ENCODE measurements at regions not wholly inside any gene's neighbourhood (a gene's known extent, or its start where the extent isn't known, plus 50 kb on each side); places are given as distances from the start of the nearest gene placed in this dataset.

GRCh38 chr4:186780291-186781031 lies 56.8 kb upstream of the FAT1 start:
- H3K4me3 ChIP-seq (ENCODE audit: control extremely low read depth in 1 of 5, extremely low read depth in 1 of 5, insufficient read depth in 1 of 5, low read depth in 2 of 5, low read length in 4 of 5) = no peak overlapping the region
- no peak overlapping the region for H3K9ac ChIP-seq (ENCODE audit: low read length)
- intact Hi-C loops (cut with micrococcal nuclease) = no loop called here
- no peak overlapping the region for H3K27ac Mint-ChIP-seq
- H3K4me3 Mint-ChIP-seq = no peak overlapping the region
- H3K27me3 Mint-ChIP-seq = no peaks in the 10 kb centered on the region
- no peaks in the 10 kb centered on the region for H3K27me3 ChIP-seq (replicated peaks in 1 of 4; ENCODE audit: control extremely low read depth in 1 of 4, control insufficient read depth in 3 of 4, insufficient read depth in 4 of 4, low read length in 3 of 4)
- no peaks in the 10 kb centered on the region for H4K20me1 ChIP-seq (ENCODE audit: control insufficient read depth, insufficient read depth, low read length, poor library complexity, severe bottlenecking)
- no peaks in the 10 kb centered on the region for H3K36me3 ChIP-seq (replicated peaks in 1 of 2; ENCODE audit: control extremely low read depth in 1 of 2, control insufficient read depth in 1 of 2, extremely low read depth in 1 of 2, insufficient read depth in 2 of 2, low read length in 1 of 2)
- ATAC-seq (ENCODE audit: low read depth) = no peak
- TF ChIP-seq CTCF (IDR thresholded peaks at IDR 0.05) (no peak), EZH2 (IDR thresholded peaks at IDR 0.05; ENCODE audit: borderline replicate concordance, insufficient read depth, low read depth, low read length, poor library complexity, severe bottlenecking) (no peak)
- H3K79me2 ChIP-seq (ENCODE audit: control insufficient read depth, insufficient read depth, low read length) = no peaks in the 10 kb centered on the region
- ChIA-PET POLR2A (no interaction called here), CTCF (no interaction called here)
- peaks cover 0 to 16% (median 0%) of the 10 kb centered on the region in 3 donors for H3K9me3 ChIP-seq (ENCODE audit: control extremely low read depth in 1 of 3, control insufficient read depth in 2 of 3, insufficient read depth in 1 of 3, low read length in 2 of 3)
- 67% methylated on average over 3 of the region's 4 CpGs for WGBS (ENCODE audit: insufficient coverage)
- H3K27ac ChIP-seq (ENCODE audit: low read length in 2 of 2) = no peak overlapping the region
- H3K9me3 Mint-ChIP-seq (ENCODE audit: insufficient read depth) = no peaks in the 10 kb centered on the region
- H3K4me1 Mint-ChIP-seq = no peaks in the 10 kb centered on the region
- no peak overlapping the region for H3K4me2 ChIP-seq (replicated peaks; ENCODE audit: low read depth, low read length, poor library complexity, severe bottlenecking)
- no peak for DNase-seq
- no peaks in the 10 kb centered on the region for H3K4me1 ChIP-seq (ENCODE audit: control insufficient read depth in 2 of 2, insufficient read depth in 2 of 2, low read length in 2 of 2)
- no peak overlapping the region for H2AFZ ChIP-seq (ENCODE audit: insufficient read depth, low read depth, low read length, poor library complexity, severe bottlenecking)

- DNase-seq = no peak
- ATAC-seq (ENCODE audit: low read depth) = no peak
- H3K4me2 ChIP-seq (replicated peaks; ENCODE audit: low read depth, low read length, poor library complexity, severe bottlenecking) = no peak overlapping the region
- Mint-ChIP-seq H3K4me3 (no peak overlapping the region), H3K4me1 (no peaks in the 10 kb centered on the region), H3K27me3 (no peaks in the 10 kb centered on the region), H3K27ac (no peak overlapping the region), H3K9me3 (ENCODE audit: insufficient read depth) (no peaks in the 10 kb centered on the region)
- POLR2A ChIA-PET = no interaction called here
- H4K20me1 ChIP-seq (ENCODE audit: control insufficient read depth, insufficient read depth, low read length, poor library complexity, severe bottlenecking) = no peaks in the 10 kb centered on the region
- TF ChIP-seq EZH2 (IDR thresholded peaks at IDR 0.05; ENCODE audit: borderline replicate concordance, insufficient read depth, low read depth, low read length, poor library complexity, severe bottlenecking) (no peak), CTCF (IDR thresholded peaks at IDR 0.05) (no peak)
- no peaks in the 10 kb centered on the region for H3K36me3 ChIP-seq (replicated peaks in 1 of 2; ENCODE audit: control extremely low read depth in 1 of 2, control insufficient read depth in 1 of 2, extremely low read depth in 1 of 2, insufficient read depth in 2 of 2, low read length in 1 of 2)
- CTCF ChIA-PET = no interaction called here
- H3K27me3 ChIP-seq (replicated peaks in 1 of 4; ENCODE audit: control extremely low read depth in 1 of 4, control insufficient read depth in 3 of 4, insufficient read depth in 4 of 4, low read length in 3 of 4) = no peaks in the 10 kb centered on the region
- peaks cover 0 to 16% (median 0%) of the 10 kb centered on the region in 3 donors for H3K9me3 ChIP-seq (ENCODE audit: control extremely low read depth in 1 of 3, control insufficient read depth in 2 of 3, insufficient read depth in 1 of 3, low read length in 2 of 3)
- H2AFZ ChIP-seq (ENCODE audit: insufficient read depth, low read depth, low read length, poor library complexity, severe bottlenecking) = no peak overlapping the region
- intact Hi-C loops (cut with micrococcal nuclease) = no loop called here
- H3K4me1 ChIP-seq (ENCODE audit: control insufficient read depth in 2 of 2, insufficient read depth in 2 of 2, low read length in 2 of 2) = no peaks in the 10 kb centered on the region
- H3K27ac ChIP-seq (ENCODE audit: low read length in 2 of 2) = no peak overlapping the region
- WGBS (ENCODE audit: insufficient coverage) = 80% methylated on average over 2 of the region's 6 CpGs
- H3K4me3 ChIP-seq (ENCODE audit: control extremely low read depth in 1 of 5, extremely low read depth in 1 of 5, insufficient read depth in 1 of 5, low read depth in 2 of 5, low read length in 4 of 5) = no peak overlapping the region
- H3K79me2 ChIP-seq (ENCODE audit: control insufficient read depth, insufficient read depth, low read length) = no peaks in the 10 kb centered on the region
- H3K9ac ChIP-seq (ENCODE audit: low read length) = no peak overlapping the region
Measured at GRCh38 chr4:186781032-186781917, 57.6 kb upstream of the FAT1 start.

Data from B cell (primary cell).